ENCODE measurements at regions not wholly inside any gene's neighbourhood (a gene's known extent, or its start where the extent isn't known, plus 50 kb on each side); places are given as distances from the start of the nearest gene placed in this dataset.

GRCh38 chr9:90555351-90556057 is 87.1 kb downstream of the DIRAS2 start:
- Histone ChIP-seq H3K4me3 (ENCODE audit: low read length) (no peak overlapping the region), H3K27me3 (ENCODE audit: control insufficient read depth, insufficient read depth, low read length) (no peaks in the 10 kb centered on the region), H3K4me1 (ENCODE audit: control insufficient read depth, low read depth, low read length) (no peaks in the 10 kb centered on the region), H3K36me3 (ENCODE audit: control insufficient read depth, low read depth, low read length) (no peaks in the 10 kb centered on the region), H3K9ac (ENCODE audit: low read length) (no peak overlapping the region), H3K9me3 (ENCODE audit: control insufficient read depth, low read depth, low read length) (no peaks in the 10 kb centered on the region), H3K27ac (ENCODE audit: low read length) (no peak overlapping the region)

- no peaks in the 10 kb centered on the region for H3K36me3 ChIP-seq (ENCODE audit: control insufficient read depth, low read depth, low read length)
- H3K4me3 ChIP-seq (ENCODE audit: low read length), result no peak overlapping the region
- no peak overlapping the region for H3K27ac ChIP-seq (ENCODE audit: low read length)
- no peaks in the 10 kb centered on the region for H3K9me3 ChIP-seq (ENCODE audit: control insufficient read depth, low read depth, low read length)
- H3K27me3 ChIP-seq (ENCODE audit: control insufficient read depth, insufficient read depth, low read length), result no peaks in the 10 kb centered on the region
- H3K9ac ChIP-seq (ENCODE audit: low read length), result no peak overlapping the region
- no peaks in the 10 kb centered on the region for H3K4me1 ChIP-seq (ENCODE audit: control insufficient read depth, low read depth, low read length)
These were observed 85.5 kb downstream of the DIRAS2 start for GRCh38 chr9:90556897-90557675.

GRCh38 chr9:90559075-90560073 is 83.2 kb downstream of the DIRAS2 start:
- no peak overlapping the region for H3K9ac ChIP-seq (ENCODE audit: low read length)
- no peaks in the 10 kb centered on the region for H3K9me3 ChIP-seq (ENCODE audit: control insufficient read depth, low read depth, low read length)

More at GRCh38 chr9:90559075-90560073, 83.2 kb downstream of the DIRAS2 start:
- no peak overlapping the region for H3K4me3 ChIP-seq (ENCODE audit: low read length)
- H3K4me1 ChIP-seq (ENCODE audit: control insufficient read depth, low read depth, low read length), result no peaks in the 10 kb centered on the region
- no peaks in the 10 kb centered on the region for H3K36me3 ChIP-seq (ENCODE audit: control insufficient read depth, low read depth, low read length)
- H3K27me3 ChIP-seq (ENCODE audit: control insufficient read depth, insufficient read depth, low read length), result no peaks in the 10 kb centered on the region
- no peak overlapping the region for H3K27ac ChIP-seq (ENCODE audit: low read length)
